Chondrocyte (in vitro differentiated cells): ENCODE measurements at regions not wholly inside any gene's neighbourhood (a gene's known extent, or its start where the extent isn't known, plus 50 kb on each side); places are given as distances from the start of the nearest gene placed in this dataset.

Source experiments
- DNase-seq: peaks from one replicate; pipeline ENCODE4 v3.0.0; 2021; ENCODE audit warnings: mixed read lengths, low spot score
- H3K27ac Mint-ChIP-seq: one replicate; pipeline ENCODE4 v1.8.0; 2021; ENCODE audit warnings: mild to moderate bottlenecking, moderate library complexity, mixed read lengths; ENCODE audit not compliant: unreplicated experiment
- H3K27me3 Mint-ChIP-seq: 2 replicates; pipeline ENCODE4 v1.8.0; 2021; ENCODE audit warnings: low read depth, mixed read lengths
- H3K36me3 Mint-ChIP-seq: 2 replicates; pipeline ENCODE4 v1.8.0; 2021; ENCODE audit warnings: low read depth, mixed read lengths
- H3K4me1 Mint-ChIP-seq: 2 replicates; pipeline ENCODE4 v1.8.0; 2021; ENCODE audit warnings: low read depth, mild to moderate bottlenecking, mixed read lengths
- H3K4me3 Mint-ChIP-seq: one replicate; pipeline ENCODE4 v1.8.0; 2021; ENCODE audit warnings: mild to moderate bottlenecking, moderate library complexity, mixed read lengths; ENCODE audit not compliant: unreplicated experiment
- H3K9me3 Mint-ChIP-seq: 2 replicates; pipeline ENCODE4 v1.8.0; 2021; ENCODE audit warnings: low read depth, mixed read lengths
- TF ChIP-seq, protein P1 (sequence below): fragments of 200-600 bp; sonication (generic); IDR thresholded peaks from 2 replicates; pipeline ENCODE4 v1.5.0; 2021; ENCODE audit warnings: antibody characterized with exemption, mild to moderate bottlenecking, moderate library complexity

DNA sequence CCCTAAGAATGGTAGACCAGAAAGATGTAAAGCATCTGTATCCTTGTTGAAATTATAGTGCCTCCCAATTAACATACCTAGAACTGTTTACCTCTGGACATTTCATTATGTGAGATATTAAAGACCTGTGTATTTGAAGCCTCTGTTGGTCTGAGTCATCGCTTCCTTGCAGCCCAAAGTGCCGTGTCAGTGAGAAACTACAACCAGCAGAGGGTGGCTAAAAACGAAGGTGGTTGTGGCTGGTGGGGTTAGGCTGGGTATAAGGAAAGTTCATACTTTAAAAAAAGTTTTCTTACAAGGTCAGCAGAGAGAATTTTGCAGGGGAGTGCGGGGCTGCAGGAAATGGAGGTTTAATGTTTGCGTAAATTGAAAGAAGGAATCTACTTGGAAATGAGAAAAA lies 290.7 kb downstream of the TMEM114 start:
- TF ChIP-seq, protein P1, sequence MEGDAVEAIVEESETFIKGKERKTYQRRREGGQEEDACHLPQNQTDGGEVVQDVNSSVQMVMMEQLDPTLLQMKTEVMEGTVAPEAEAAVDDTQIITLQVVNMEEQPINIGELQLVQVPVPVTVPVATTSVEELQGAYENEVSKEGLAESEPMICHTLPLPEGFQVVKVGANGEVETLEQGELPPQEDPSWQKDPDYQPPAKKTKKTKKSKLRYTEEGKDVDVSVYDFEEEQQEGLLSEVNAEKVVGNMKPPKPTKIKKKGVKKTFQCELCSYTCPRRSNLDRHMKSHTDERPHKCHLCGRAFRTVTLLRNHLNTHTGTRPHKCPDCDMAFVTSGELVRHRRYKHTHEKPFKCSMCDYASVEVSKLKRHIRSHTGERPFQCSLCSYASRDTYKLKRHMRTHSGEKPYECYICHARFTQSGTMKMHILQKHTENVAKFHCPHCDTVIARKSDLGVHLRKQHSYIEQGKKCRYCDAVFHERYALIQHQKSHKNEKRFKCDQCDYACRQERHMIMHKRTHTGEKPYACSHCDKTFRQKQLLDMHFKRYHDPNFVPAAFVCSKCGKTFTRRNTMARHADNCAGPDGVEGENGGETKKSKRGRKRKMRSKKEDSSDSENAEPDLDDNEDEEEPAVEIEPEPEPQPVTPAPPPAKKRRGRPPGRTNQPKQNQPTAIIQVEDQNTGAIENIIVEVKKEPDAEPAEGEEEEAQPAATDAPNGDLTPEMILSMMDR: no peak
- H3K27ac Mint-ChIP-seq: no peak overlapping the region

DNA sequence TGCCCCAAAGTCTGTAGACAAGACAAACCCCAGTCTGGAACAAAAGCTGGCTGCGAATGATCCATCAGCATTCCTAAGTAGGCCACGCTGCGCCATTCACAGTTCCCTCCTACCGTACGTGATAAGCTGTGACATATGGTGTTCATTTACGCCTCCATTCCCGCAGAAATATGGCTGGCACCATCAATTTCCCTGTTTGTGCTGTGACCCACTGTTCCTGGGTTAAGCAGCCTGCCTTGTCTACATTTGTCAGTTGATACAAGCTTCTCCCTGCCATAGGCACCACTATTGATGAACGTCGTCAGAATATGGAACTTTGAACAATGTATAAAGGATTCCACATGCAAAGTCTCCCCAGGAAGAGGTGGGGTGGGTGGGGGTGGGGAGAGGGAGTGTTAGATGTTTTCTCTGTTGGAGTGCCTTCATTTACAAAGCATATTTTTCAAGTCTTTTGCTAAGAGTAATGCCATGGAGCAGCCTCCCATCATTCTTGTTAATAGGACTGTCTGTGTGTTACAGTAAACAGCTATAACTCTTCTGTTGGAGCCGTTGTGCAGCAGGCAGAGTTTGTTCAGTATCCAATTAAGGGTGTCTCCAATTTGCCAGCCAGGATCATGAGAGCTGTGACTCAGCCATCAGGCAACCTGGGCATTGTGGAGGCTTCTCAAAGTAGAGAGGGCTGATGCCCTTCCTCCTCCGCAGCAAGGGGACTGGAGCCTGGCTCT lies 294.6 kb downstream of the TMEM114 start:
- TF ChIP-seq, protein P1: no peak
- Mint-ChIP-seq H3K27ac (no peak overlapping the region), H3K4me3 (no peak overlapping the region)

More for the DNA sequence above, 290.7 kb downstream of the TMEM114 start:
- Mint-ChIP-seq H3K36me3 (no peaks in the 10 kb centered on the region), H3K27me3 (no peaks in the 10 kb centered on the region), H3K4me3 (no peak overlapping the region), H3K4me1 (no peaks in the 10 kb centered on the region), H3K9me3 (peaks cover 53% of the 10 kb centered on the region)
- DNase-seq: no peak

DNA sequence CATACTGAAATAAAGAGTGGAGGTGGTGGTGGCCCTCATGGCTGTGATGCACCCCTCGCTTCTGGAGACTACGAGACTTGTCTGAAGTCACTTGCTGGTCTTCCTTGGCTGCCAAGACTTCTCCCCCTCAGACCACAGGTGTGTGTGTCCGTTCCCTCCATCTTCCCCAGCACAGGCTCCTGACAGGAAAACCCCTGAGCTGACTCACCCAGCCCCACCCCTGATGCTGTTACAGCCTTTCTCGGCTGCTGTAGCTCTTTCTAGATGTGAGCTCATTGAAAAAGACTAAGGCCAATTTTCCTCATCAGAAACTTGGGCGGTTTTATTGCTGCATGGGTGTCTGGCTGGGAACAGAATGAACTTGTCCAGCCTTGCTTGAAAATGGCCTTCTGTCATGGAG lies 296.9 kb downstream of the TMEM114 start:
- Mint-ChIP-seq H3K27ac (no peak overlapping the region), H3K4me3 (no peak overlapping the region), H3K36me3 (no peaks in the 10 kb centered on the region), H3K27me3 (no peaks in the 10 kb centered on the region), H3K4me1 (no peaks in the 10 kb centered on the region), H3K9me3 (peaks cover 37% of the 10 kb centered on the region)
- TF ChIP-seq, protein P1: no peak
- no peak for DNase-seq

More for the DNA sequence above, 294.6 kb downstream of the TMEM114 start:
- Mint-ChIP-seq H3K4me1 (no peaks in the 10 kb centered on the region), H3K27me3 (no peaks in the 10 kb centered on the region), H3K36me3 (no peaks in the 10 kb centered on the region), H3K9me3 (peaks cover 45% of the 10 kb centered on the region)
- no peak for DNase-seq

DNA sequence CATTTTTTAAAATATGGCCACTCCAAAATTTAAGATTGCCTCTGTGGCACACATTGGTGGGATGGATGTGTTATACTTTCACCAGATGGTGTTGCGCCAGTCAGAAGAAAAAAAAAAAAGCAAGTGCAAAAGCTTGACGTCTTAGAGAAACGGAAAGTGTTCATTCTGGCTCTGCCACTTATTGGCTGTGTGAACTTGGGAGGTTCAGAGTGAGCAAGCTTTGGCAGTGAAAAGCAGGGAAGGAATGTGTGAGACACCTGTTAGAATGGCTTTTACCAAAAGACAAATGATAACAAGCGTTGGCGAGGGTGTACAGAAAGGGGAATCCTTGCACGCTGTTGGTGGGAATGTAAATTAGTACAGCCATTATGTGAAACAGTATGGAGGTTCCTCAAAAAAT lies 298.0 kb downstream of the TMEM114 start:
- no peaks in the 10 kb centered on the region for H3K4me1 Mint-ChIP-seq
- TF ChIP-seq, protein P1: no peak
- H3K27me3 Mint-ChIP-seq: no peaks in the 10 kb centered on the region
- DNase-seq: no peak
- no peaks in the 10 kb centered on the region for H3K36me3 Mint-ChIP-seq
- peaks cover 40% of the 10 kb centered on the region for H3K9me3 Mint-ChIP-seq
- H3K4me3 Mint-ChIP-seq: no peak overlapping the region
- no peak overlapping the region for H3K27ac Mint-ChIP-seq

DNA sequence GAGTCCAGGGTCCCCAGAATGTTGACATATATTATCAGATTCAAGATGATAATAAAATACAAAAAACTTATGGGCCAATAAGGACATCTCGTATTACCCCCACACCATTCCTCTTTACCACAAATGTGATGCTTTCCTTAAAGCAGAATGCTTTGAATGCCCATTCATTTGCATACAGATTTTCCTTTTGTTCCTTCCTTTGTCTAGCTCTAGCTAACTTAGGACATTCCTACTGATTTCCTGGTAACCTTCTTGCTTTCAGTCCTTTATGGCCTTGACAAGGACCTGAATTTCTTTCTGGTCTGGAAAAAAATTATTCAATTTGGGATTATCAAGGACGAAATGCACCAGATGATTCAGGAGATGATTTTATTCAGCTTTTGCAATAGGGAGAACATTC lies 304.0 kb downstream of the TMEM114 start:
- Mint-ChIP-seq H3K4me3 (no peak overlapping the region), H3K27ac (no peak overlapping the region), H3K9me3 (peaks cover 26% of the 10 kb centered on the region), H3K27me3 (no peaks in the 10 kb centered on the region), H3K4me1 (no peaks in the 10 kb centered on the region), H3K36me3 (no peaks in the 10 kb centered on the region)
- TF ChIP-seq, protein P1: no peak
- DNase-seq: no peak
